HepG2 (cell line): ENCODE measurements at regions not wholly inside any gene's neighbourhood (a gene's known extent, or its start where the extent isn't known, plus 50 kb on each side); places are given as distances from the start of the nearest gene placed in this dataset.

Experiments
- ATAC-seq: fragments of 200-7000 bp; cut with Tn5 transposase; 3 replicates; pipeline ENCODE4 v1.9.1; 2020; ENCODE audit warnings: mild to moderate bottlenecking, moderate library complexity
- BruUV-seq: library from RNA; stranded (reverse); fragments of 400-500 nt; replicated peaks from 2 replicates; lab custom pipeline; 2021; lab: Mats Ljungman, UMichigan
- CTCF ChIA-PET: fragments of 300-600 bp; formaldehyde crosslinking; extraction: SDS; loops from one replicate; lab custom pipeline; 2021; ENCODE audit warnings: low total read pairs, inconsistent platforms, low intra/inter-chr PET ratio; lab: Yijun Ruan, JAX
- POLR2A ChIA-PET: fragments of 350-600 bp; sonication (Branson Sonifier 250); formaldehyde crosslinking; loops from one replicate; lab custom pipeline; 2020; ENCODE audit warnings: antibody characterized with exemption, inconsistent platforms; lab: Yijun Ruan, JAX
- DNase-seq: peaks from one replicate; pipeline ENCODE4 v3.0.0-alpha.2; 2015; ENCODE audit warnings: low spot score
- FAIRE-seq: peaks from 3 replicates; lab custom pipeline; 2011; peaks lifted over from hg19 to GRCh38; lab: Jason Lieb, UNC
- H2AFZ ChIP-seq: one replicate; pipeline ENCODE4 v1.6.1; 2011; ENCODE audit warnings: low read length, inconsistent platforms
- H3K27ac ChIP-seq: fragments of 300-600 bp; 3 replicates; pipeline ENCODE4 v1.8.0; 2011; ENCODE audit warnings: mixed run types, mild to moderate bottlenecking, mixed read lengths, low read length, inconsistent platforms; ENCODE audit not compliant: insufficient read depth; ENCODE audit errors: extremely low read length
- H3K27me3 ChIP-seq, 2 experiments: fragments of 200-600 bp in 1 of 2; 2 replicates in 1 of 2; 3 replicates in 1 of 2; pipeline versions ENCODE4 v1.6.0 to v1.8.0; 2011; ENCODE audit warnings: low read length in 2 of 2, mild to moderate bottlenecking in 2 of 2, moderate library complexity in 2 of 2, inconsistent platforms in 1 of 2; ENCODE audit not compliant: insufficient read depth in 2 of 2, control insufficient read depth in 1 of 2
- H3K36me3 ChIP-seq, 2 experiments: fragments of 200-600 bp in 1 of 2; replicated peaks in 1 of 2; 2 replicates in 1 of 2; 3 replicates in 1 of 2; pipeline versions ENCODE4 v1.5.1 to v1.8.0; 2011; ENCODE audit warnings: low read length in 2 of 2, inconsistent platforms in 1 of 2; ENCODE audit not compliant: insufficient read depth in 2 of 2, control insufficient read depth in 1 of 2
- H3K4me1 ChIP-seq: 2 replicates; pipeline ENCODE4 v1.5.1; 2012; ENCODE audit warnings: low read length, inconsistent platforms; ENCODE audit not compliant: insufficient read depth
- H3K4me2 ChIP-seq: 2 replicates; pipeline ENCODE4 v1.6.0; 2011; ENCODE audit warnings: low read depth, low read length, inconsistent platforms
- H3K4me3 ChIP-seq, 3 experiments: fragments of 200-600 bp in 1 of 3; sonication (generic), shearing (Covaris generic) in 1 of 3; replicated peaks in 1 of 3; 2 replicates each; pipeline ENCODE4 v1.5.1; 2011 to 2016; ENCODE audit warnings: low read length in 3 of 3, inconsistent platforms in 2 of 3, low read depth in 2 of 3, mild to moderate bottlenecking in 2 of 3, control low read depth in 1 of 3, mixed read lengths in 1 of 3; ENCODE audit not compliant: insufficient read depth in 1 of 3
- H3K79me2 ChIP-seq: one replicate; pipeline ENCODE4 v1.6.1; 2011; ENCODE audit warnings: low read length, inconsistent platforms; ENCODE audit not compliant: insufficient read depth
- H3K9ac ChIP-seq: 2 replicates; pipeline ENCODE4 v1.6.0; 2011; ENCODE audit warnings: mild to moderate bottlenecking, low read depth, low read length, inconsistent platforms; ENCODE audit not compliant: insufficient read depth
- H3K9me3 ChIP-seq: 2 replicates; pipeline ENCODE4 v1.5.1; 2012; ENCODE audit warnings: mild to moderate bottlenecking, low read length
- H4K20me1 ChIP-seq: 2 replicates; pipeline ENCODE4 v1.6.0; 2011; ENCODE audit warnings: inconsistent platforms, mild to moderate bottlenecking, low read length, moderate library complexity; ENCODE audit not compliant: insufficient read depth
- AGO2 ChIP-seq: fragments of 200-400 bp; formaldehyde crosslinking; optimal IDR thresholded peaks from 2 replicates; pipeline ENCODE3; 2017; ENCODE audit warnings: mild to moderate bottlenecking, low read depth, low read length, moderate library complexity
- ATF1 ChIP-seq: IDR thresholded peaks from 2 replicates; pipeline ENCODE4 v1.6.1; 2016; ENCODE audit warnings: mild to moderate bottlenecking, control low read depth
- IKZF4 ChIP-seq: sonication (generic); formaldehyde crosslinking; IDR thresholded peaks from 2 replicates; pipeline ENCODE4 v1.5.1; 2020; ENCODE audit warnings: borderline replicate concordance, mild to moderate bottlenecking, low read depth, missing genetic modification reagents; ENCODE audit errors: not compliant biosample characterization
- MBD4 ChIP-seq: IDR thresholded peaks from 2 replicates; pipeline ENCODE4 v1.6.1; 2012; ENCODE audit warnings: low read length, inconsistent platforms, borderline replicate concordance
- NPAS2 ChIP-seq: sonication (generic); formaldehyde crosslinking; IDR thresholded peaks from 2 replicates; pipeline ENCODE4 v1.8.0; 2022; ENCODE audit warnings: mild to moderate bottlenecking, missing genetic modification reagents, borderline replicate concordance
- NR0B2 ChIP-seq: sonication (generic); formaldehyde crosslinking; IDR thresholded peaks from 2 replicates; pipeline ENCODE4 v1.4.0; 2020; ENCODE audit warnings: mild to moderate bottlenecking, missing genetic modification reagents
- PRMT3 ChIP-seq: sonication (generic); formaldehyde crosslinking; IDR thresholded peaks from 2 replicates; pipeline ENCODE4 v1.8.1; 2022; ENCODE audit warnings: low read depth, mild to moderate bottlenecking, moderate library complexity, missing genetic modification reagents, borderline replicate concordance
- RFXANK ChIP-seq: IDR thresholded peaks from 2 replicates; pipeline ENCODE4 v1.6.1; 2016
- SRSF4 ChIP-seq: fragments of 200-400 bp; formaldehyde crosslinking; IDR thresholded peaks from one replicate; pipeline ENCODE4 v1.6.1; 2018; ENCODE audit warnings: mild to moderate bottlenecking, low read depth, low read length, moderate library complexity; ENCODE audit not compliant: poor library complexity, severe bottlenecking
- SRY ChIP-seq: sonication (generic); formaldehyde crosslinking; IDR thresholded peaks from 2 replicates; pipeline ENCODE4 v1.8.0; 2022; ENCODE audit warnings: mild to moderate bottlenecking, missing genetic modification reagents
- U2AF2 ChIP-seq: fragments of 200-400 bp; formaldehyde crosslinking; IDR thresholded peaks from 2 replicates; pipeline ENCODE4 v1.6.1; 2017; ENCODE audit warnings: low read depth, mild to moderate bottlenecking, low read length
- ZFP36L1 ChIP-seq: sonication (generic); formaldehyde crosslinking; IDR thresholded peaks from 2 replicates; pipeline ENCODE4 v1.8.0; 2022; ENCODE audit warnings: mild to moderate bottlenecking, missing genetic modification reagents, moderate library complexity
- ZFYVE20 ChIP-seq: sonication (generic); formaldehyde crosslinking; IDR thresholded peaks from 2 replicates; pipeline ENCODE4 v1.8.0; 2023; ENCODE audit warnings: low read depth, mild to moderate bottlenecking, moderate library complexity, missing genetic modification reagents, borderline replicate concordance
- ZNF382 ChIP-seq: sonication (generic); formaldehyde crosslinking; IDR thresholded peaks from 2 replicates; pipeline ENCODE4 v1.5.0; 2020; ENCODE audit warnings: missing genetic modification reagents, mild to moderate bottlenecking, borderline replicate concordance
- ZNF547 ChIP-seq: sonication (generic); formaldehyde crosslinking; IDR thresholded peaks from 2 replicates; pipeline ENCODE4 v1.5.1; 2020; ENCODE audit warnings: mild to moderate bottlenecking, missing genetic modification reagents
- ZNF556 ChIP-seq: sonication (generic); formaldehyde crosslinking; IDR thresholded peaks from 2 replicates; pipeline ENCODE4 v1.4.0; 2020; ENCODE audit warnings: mild to moderate bottlenecking, missing genetic modification reagents, borderline replicate concordance
- ZNF598 ChIP-seq: sonication (generic); formaldehyde crosslinking; IDR thresholded peaks from 2 replicates; pipeline ENCODE4 v1.5.1; 2020; ENCODE audit warnings: mild to moderate bottlenecking, missing genetic modification reagents, borderline replicate concordance
- ZNF615 ChIP-seq: sonication (generic); formaldehyde crosslinking; IDR thresholded peaks from 2 replicates; pipeline ENCODE4 v1.5.0; 2020; ENCODE audit warnings: mild to moderate bottlenecking, missing genetic modification reagents, borderline replicate concordance
- ZNF800 ChIP-seq: sonication (generic); formaldehyde crosslinking; IDR thresholded peaks from 2 replicates; pipeline ENCODE4 v1.4.0; 2020; ENCODE audit warnings: missing genetic modification reagents
- ZSCAN22 ChIP-seq: sonication (generic); formaldehyde crosslinking; IDR thresholded peaks from 2 replicates; pipeline ENCODE4 v1.4.0; 2020; ENCODE audit warnings: mild to moderate bottlenecking, missing genetic modification reagents
- WGBS: methylation state at CpG from one replicate; pipeline ENCODE4 v1.1.6; 2017; ENCODE audit warnings: low lambda C conversion rate; 5-methylcytosine and 5-hydroxymethylcytosine counted together
- in situ Hi-C: cut with HindIII; loops from 2 replicates; pipeline ENCODE4 v1.10.0; 2017; ENCODE audit warnings: low pct_unique_long_range_greater_than_20kb; ENCODE audit not compliant: extremely low pct_ligation_motif_present
- intact Hi-C: fragments of 100-400 bp; cut with micrococcal nuclease; formaldehyde crosslinking; loops from one replicate; pipeline ENCODE4 v1.10.0; 2022; ENCODE audit not compliant: unreplicated experiment

GRCh38 chr13:77434289-77434688 lies 101.2 kb upstream of the SCEL start:
- intact Hi-C loops = no loop called here
- no peaks in the 10 kb centered on the region for H3K27me3 ChIP-seq
- ATAC-seq (no peak), DNase-seq (no peak), FAIRE-seq (no peak)
- ChIA-PET CTCF (no interaction called here), POLR2A (no interaction called here)
- no peaks in the 10 kb centered on the region for H3K4me1 ChIP-seq
- H3K4me3 ChIP-seq = no peak overlapping the region
- H3K79me2 ChIP-seq = no peaks in the 10 kb centered on the region
- in situ Hi-C loops = no loop called here
- H3K9me3 ChIP-seq = no peaks in the 10 kb centered on the region
- H3K4me2 ChIP-seq = no peak overlapping the region
- BruUV-seq = no TSS peak
- no peaks in the 10 kb centered on the region for H3K36me3 ChIP-seq
- H2AFZ ChIP-seq = no peak overlapping the region
- H3K9ac ChIP-seq = no peak overlapping the region
- TF ChIP-seq ZNF598 (CRISPR knock-in tag) (no peak), SRY (CRISPR knock-in tag) (no peak), U2AF2 (no peak), NPAS2 (CRISPR knock-in tag) (no peak), ZSCAN22 (no peak), AGO2 (no peak), SRSF4 (no peak), RFXANK (no peak), ZNF382 (no peak), IKZF4 (CRISPR knock-in tag) (no peak), ZNF615 (CRISPR knock-in tag) (no peak), MBD4 (no peak), PRMT3 (CRISPR knock-in tag) (no peak), ZFYVE20 (CRISPR knock-in tag) (no peak), ZNF547 (CRISPR knock-in tag) (no peak), ATF1 (no peak), ZNF800 (no peak), NR0B2 (CRISPR knock-in tag) (no peak), ZNF556 (CRISPR knock-in tag) (no peak), ZFP36L1 (CRISPR knock-in tag) (no peak)
- no peak overlapping the region for H3K27ac ChIP-seq
- 5% methylated on average over 1 of the region's 1 CpG for WGBS
- no peaks in the 10 kb centered on the region for H4K20me1 ChIP-seq
